NB4 (cell line): ENCODE measurements at regions not wholly inside any gene's neighbourhood (a gene's known extent, or its start where the extent isn't known, plus 50 kb on each side); places are given as distances from the start of the nearest gene placed in this dataset.

Source experiments
- POLR2A ChIP-seq: IDR thresholded peaks from 2 replicates; pipeline ENCODE4 v1.6.1; 2011; ENCODE audit warnings: mild to moderate bottlenecking; ENCODE audit not compliant: insufficient read length; ENCODE audit errors: extremely low read depth
- TF ChIP-seq, protein P1 (sequence below): IDR thresholded peaks from one replicate; pipeline ENCODE4 v1.5.1; 2012; ENCODE audit warnings: low read depth, low read length

DNA sequence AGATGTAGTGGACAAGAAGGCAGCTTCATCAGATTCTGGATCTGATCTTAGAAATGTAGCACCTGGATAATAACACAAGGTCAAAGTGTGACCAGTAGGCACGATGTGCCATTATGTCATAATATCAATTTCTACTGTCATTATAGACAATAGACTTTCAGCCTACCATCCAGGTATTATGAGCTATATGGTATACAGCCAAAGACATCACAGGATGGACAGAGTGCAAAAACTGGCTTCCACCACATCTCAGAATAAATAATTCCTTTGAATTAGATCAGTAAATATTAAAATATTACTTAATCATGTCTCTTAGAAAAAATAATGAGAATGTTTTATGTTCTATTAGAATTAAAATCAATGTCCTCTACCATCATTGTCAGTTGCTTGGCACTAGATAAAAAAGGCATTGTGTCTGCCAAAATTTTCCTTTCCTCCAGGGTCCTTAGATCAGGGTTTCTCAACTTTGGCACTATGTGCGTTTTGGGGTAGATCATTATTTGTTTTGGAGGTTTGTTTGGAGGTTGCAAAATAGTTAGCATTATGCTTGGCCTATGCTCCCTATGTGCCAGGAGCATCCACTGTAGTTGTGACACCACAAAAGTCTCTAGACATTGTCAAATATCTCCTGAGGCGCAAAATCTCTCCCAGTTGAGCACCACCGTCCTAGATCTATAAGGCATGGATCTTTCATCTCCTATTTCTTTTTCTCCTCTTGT lies 86.7 kb upstream of the NRIP1 start:
- TF ChIP-seq, protein P1, sequence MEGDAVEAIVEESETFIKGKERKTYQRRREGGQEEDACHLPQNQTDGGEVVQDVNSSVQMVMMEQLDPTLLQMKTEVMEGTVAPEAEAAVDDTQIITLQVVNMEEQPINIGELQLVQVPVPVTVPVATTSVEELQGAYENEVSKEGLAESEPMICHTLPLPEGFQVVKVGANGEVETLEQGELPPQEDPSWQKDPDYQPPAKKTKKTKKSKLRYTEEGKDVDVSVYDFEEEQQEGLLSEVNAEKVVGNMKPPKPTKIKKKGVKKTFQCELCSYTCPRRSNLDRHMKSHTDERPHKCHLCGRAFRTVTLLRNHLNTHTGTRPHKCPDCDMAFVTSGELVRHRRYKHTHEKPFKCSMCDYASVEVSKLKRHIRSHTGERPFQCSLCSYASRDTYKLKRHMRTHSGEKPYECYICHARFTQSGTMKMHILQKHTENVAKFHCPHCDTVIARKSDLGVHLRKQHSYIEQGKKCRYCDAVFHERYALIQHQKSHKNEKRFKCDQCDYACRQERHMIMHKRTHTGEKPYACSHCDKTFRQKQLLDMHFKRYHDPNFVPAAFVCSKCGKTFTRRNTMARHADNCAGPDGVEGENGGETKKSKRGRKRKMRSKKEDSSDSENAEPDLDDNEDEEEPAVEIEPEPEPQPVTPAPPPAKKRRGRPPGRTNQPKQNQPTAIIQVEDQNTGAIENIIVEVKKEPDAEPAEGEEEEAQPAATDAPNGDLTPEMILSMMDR: no peak
- no peak for TF ChIP-seq POLR2A
